CD1c-positive myeloid dendritic cell (primary cell): ENCODE measurements at regions not wholly inside any gene's neighbourhood (a gene's known extent, or its start where the extent isn't known, plus 50 kb on each side); places are given as distances from the start of the nearest gene placed in this dataset.

Experiments used
- DNase-seq: peaks from one replicate; pipeline ENCODE4 v3.0.0-alpha.2; 2016; ENCODE audit errors: extremely low spot score

DNA sequence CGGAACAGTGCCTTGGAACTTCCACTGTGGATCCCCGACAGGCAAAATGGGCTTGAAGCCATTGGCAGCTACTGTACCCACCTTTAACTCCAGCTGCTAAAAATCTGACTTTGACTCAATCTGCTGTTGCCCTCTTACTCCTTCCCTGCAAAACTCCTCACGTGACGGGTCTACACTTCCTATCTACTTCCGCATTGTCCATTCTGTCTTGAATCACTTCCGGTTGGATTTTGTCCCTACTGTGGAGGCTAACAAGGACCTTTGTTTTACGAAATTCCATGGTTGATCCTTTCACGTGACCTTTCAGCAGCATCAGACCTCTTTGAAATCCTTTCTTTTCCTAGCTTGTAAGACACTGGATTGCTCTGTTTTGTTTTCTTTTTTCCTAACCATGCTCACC lies 268.4 kb downstream of the PRDM2 start:
- no peak for DNase-seq

DNA sequence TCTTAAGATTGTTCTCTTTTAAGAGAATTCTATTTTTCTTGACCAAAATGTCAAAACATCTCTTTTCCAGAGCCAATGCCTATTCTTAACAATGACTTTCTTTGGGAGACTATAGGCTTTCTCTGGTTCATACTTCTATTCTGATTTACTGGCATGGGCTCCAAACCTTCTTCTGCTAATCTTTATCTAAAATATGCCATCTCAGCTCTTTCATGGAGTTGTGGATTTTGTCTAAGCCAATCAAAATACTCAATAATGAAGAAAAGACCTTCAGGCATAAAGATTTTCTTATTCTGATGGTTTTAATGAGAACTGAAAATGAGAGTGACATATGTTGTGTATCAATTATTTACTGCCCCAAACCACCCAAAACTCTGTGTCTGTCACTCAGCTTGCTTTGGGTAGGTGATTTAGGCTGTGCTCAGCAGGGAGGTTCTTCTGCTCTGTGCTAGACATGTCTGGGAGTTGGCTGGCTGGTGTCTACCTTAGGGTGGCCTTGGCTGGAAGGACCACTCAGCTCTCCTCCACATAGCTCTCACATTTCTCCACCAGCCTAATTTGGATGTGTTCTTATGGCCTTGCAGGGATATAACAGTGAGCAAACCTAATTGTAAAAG lies 270.8 kb downstream of the PRDM2 start:
- DNase-seq: no peak

DNA sequence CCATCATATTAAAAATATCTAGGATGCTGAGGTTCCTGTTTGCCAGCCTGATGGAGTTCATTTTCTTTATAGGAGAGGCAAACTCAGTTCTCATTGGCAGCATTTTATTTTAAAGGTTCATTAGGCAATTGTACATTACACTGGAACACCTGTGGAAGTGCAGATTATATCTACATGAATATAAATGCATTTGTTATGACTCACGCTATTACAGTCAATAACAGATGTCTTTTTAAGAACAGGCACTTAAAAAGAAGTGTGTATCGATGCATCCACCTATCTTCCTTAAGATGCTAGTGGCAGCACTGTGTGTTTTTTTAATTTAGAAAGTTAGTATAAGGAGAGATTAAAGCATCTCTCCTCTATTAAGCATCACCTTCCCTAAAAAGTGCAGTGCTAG lies 276.5 kb downstream of the PRDM2 start:
- no peak for DNase-seq

DNA sequence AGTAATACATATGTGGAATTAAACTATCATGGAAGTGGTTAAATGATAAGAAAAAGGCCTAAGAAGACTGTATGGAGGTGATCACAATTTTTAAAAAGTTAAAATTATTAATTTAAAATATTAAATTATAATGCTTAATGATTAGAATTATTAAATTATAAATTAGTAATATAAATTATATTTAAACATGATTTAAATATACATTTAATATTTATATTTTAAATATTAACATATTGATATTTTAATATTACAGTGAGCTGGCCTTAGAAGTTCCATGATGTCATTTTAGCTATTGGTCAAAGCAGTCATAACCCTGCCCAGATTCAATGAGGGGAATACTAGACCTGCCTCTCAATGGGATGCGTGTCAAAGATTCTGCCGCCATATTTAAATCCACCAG lies 281.2 kb downstream of the PRDM2 start:
- DNase-seq: no peak

DNA sequence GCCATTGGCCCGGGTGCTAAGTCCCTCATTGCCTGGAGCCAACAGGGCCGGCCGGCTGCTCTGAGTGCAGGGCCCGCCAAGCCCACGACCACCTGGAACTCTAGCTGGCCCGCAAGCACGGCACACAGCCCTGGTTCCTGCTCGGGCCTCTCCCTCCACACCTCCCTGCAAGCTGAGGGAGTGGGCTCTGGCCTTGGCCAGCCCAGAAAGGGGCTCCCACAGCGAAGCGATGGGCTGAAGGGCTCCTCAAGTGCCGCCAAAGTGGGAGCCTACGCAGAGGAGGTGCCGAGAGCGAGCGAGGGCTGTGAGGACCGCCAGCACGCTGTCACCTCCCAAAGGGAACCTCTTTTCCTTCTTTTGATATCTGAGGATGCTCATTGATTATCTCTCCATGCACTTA lies 283.4 kb downstream of the PRDM2 start:
- no peak for DNase-seq

DNA sequence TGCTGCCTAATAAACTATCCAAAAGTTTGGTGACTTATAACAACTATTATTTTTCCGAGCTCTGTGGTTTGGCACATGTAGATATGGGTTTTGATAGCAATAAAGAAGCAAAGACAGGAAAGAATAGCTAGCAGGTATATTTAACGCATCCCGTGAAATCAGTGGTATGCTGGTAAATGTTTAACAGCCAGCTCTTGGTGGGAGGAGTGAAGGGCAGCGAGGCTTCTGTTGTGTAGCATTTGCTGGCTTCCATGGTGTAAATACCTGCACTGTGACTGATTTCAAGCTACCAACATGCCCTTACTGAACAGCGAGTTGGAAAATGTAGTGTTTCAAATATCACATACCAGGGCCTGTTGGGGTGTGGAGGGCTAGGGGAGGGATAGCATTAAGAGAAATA lies 291.0 kb downstream of the PRDM2 start:
- no peak for DNase-seq

DNA sequence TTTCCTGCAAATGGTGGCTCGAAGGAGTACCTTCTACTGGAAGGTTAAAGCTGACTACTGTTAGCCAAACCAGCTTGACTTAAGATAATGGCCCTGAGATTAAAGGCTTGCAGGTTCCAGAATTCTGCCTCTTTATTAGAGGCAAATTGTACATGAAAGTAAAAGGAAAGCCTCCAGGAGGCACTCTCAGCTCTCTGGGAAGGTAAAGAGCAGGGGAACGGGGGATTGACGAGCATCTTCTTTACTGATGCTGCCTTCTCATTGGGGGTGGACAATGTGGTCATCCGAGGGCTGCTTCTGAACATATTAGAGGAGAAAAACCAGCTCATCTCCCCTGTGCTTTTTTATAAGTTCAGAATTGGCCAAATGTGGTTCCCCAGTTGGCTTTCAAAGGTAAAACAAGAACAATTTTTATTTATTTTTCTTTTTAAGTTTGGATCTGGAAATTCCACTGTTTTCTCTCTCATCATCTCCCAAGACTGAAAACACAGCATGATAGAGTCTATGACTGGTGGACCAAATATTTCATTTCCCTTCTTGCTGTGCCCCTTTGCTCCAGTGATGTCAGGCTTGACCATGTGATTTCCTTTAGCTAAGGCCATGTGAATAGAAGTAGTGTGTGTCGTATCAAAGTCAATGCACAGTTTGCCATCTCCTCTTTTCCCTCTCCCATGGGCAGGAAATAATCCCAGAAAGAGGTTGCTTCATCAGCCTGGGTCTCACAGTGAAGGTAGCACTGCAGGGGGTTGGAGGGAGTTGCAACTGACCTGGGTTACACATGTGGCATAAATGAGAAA lies 292.7 kb downstream of the PRDM2 start:
- no peak for DNase-seq

DNA sequence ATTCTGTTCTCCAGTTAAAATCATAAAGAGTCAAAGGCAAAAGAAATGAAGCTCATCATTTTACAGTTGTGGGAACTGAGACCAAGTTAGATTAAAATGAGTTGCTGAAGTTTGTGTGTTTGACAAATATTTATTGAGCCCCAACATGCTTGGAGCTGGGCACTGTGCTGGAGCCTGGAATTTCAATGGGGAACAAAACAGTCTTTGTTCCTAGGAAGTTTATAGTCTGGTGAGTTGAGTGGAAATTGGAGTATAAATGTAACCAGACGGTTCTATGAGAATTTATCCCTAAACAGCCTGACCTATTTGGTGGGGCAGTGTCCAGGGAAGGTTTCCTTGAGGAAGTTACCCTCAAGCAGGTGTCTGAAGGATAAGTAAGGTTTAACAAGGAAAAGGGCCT lies 294.4 kb downstream of the PRDM2 start:
- DNase-seq: no peak

DNA sequence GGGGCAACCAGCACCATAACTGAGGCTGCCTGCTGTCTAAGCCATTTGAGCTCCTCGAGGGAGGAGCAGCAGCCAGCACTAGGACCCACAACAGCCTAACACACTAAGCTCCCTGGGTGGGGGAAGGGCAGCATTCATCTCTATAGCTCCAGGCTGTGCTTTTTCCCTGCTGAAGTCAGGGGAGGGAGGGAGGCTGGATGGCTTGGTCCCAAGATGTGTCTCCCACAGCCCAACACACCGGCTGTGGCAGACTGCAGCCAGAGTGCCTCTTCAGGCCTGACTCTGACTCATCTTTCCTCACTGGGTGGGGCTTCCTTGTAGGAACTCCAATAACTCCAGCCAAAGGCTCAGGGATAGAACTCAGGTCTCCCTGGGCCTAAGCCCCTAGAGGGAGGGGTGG lies 296.3 kb downstream of the PRDM2 start:
- no peak for DNase-seq

DNA sequence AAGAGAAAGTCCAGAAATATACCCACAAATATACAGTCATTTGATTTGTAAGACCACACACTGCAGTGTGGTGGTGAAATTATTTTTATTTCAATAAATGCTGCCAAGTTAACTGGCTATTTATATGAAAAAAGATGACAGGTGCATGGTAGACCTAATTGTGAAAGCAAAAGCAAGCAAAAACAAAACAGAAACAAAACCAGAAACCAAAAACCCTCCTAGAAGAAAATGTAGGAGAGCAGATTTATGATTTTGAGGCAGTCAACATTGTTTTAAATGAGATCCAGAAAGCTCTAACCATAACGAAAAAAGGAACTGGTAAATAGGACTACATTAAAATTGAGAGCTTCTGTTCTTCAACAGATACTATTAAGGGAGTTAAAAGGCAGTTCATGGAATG lies 303.6 kb downstream of the PRDM2 start:
- DNase-seq: no peak

DNA sequence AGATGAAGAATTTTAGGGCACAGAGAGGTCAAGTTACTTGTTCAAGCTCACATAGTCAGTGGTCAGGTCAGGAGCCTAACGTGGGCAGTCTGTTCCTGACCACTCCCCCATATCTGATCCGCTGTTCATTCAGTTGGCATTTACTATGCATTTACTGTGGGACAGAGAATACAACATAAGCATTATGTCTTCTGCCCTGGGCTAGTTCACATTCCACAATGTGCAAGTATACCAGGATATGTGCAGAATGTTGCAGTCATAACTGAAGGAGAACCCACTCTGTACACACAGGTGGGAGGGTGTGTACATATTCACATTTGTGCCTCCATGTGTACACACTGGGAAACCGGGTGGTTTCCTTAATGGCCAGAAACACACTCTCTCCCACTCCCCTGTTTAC lies 309.6 kb downstream of the PRDM2 start:
- no peak for DNase-seq

DNA sequence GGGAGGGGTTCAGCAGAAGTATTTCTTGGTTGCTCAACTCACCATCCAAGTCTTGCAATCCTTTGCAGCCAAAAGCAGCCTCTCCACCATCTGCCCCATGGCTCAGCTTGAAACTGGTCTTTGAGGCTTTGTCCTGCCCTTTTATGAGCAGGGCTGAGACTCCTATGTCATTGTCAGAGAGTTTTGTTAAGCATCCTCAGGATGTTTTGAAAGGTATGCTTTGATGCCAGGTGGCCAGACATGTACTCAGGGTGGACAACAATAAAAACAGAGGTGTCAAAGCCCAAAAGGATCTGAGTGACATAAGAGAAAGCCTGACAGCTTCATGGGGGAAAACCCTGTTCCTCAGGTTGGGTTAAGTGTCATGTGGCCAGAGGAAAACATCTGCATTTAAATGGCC lies 310.5 kb downstream of the PRDM2 start:
- no peak for DNase-seq

DNA sequence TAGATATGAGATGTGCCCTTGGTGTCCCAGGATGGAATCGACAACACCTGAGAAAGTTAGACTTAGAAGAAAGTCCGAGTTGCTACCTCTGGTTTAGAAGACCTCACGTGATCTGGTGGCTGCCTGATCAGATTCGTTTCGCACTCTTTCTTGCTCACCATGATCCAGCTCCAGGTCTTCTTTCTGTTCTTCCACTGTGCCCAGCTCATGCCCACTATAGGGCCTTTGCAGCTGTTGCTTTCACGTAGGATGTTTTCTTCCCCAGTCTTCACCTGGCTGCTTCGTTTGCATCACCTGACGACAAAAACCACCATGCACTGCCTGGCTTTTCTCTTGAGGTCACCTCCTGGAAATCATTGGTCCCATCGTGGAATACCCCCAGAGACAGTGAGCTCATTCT lies 311.1 kb downstream of the PRDM2 start:
- DNase-seq: no peak

DNA sequence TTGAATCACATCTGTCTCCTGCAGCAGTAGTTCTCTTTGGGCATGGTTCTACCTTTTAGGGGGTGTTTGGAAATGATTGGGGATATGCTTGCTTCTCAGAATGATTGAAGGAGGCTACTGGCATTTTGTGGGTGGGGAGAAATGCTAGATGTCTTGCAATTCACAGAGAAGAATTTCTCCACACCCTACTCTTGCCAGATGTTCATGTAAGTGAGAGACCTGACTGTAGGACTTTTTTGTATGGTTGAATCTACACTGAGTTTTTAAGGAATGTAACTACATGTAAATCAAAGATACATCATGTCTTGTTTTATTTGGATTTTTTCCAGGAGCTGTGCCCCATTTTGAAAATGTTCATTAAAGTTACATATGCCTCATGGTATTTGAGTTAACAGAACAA lies 311.9 kb downstream of the PRDM2 start:
- no peak for DNase-seq

DNA sequence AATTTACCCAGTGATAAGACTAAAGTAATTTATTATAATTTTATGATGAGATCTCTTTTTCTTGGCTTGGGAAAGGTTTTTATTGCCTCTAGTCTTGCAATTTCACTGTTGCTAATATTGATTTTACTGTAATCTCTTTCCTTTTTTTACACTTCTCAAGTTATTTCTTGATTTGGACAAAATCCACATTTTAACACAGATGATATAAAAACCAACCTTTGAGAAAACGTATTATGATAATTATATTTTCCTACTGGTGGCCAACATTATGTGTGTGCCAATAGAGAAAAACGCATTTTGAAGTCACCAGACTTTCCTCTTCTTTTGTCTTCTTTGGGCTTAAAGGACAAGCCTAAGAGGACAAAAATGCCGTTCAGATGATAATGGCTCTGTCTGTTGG lies 314.9 kb downstream of the PRDM2 start:
- DNase-seq: no peak

DNA sequence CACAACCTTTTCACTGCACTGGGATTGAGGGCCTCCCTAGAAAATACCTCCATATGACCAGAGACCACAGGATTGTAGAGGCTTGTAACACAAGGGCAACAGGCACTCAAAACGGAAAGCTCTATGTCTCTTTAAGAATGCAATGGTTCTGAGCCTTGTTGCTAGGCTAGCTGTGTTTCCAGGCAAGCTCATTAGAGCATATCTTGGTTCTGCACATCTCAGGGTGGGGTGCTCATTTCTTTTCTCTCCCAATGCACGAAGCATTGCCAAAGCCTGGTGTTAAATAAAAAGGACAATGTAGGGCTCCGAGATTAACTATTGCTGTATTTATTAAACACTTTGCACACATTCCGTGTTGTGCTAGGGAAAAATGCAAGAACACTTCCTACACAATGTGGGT lies 315.9 kb downstream of the PRDM2 start:
- no peak for DNase-seq

DNA sequence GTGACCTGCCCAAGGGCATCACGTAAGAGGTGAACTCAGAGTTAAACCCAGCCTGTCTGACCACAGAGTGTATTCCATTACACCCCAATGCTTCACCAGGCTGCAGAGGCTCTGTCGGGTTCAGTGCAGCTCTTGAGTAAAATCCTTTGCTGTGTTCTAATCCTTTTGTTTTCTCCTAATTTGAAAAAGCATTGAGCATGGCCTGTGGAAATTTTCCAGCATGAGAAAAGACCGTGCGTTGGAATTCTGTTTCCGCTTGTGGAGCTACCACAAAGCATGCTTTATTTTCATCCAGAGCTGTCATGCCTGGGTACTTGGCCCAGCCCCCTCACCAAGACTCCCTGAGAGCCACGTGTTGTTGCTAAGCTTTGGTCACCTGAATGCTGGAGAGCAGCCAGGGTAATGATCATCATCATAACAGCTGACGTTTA lies 317.6 kb downstream of the PRDM2 start:
- no peak for DNase-seq

DNA sequence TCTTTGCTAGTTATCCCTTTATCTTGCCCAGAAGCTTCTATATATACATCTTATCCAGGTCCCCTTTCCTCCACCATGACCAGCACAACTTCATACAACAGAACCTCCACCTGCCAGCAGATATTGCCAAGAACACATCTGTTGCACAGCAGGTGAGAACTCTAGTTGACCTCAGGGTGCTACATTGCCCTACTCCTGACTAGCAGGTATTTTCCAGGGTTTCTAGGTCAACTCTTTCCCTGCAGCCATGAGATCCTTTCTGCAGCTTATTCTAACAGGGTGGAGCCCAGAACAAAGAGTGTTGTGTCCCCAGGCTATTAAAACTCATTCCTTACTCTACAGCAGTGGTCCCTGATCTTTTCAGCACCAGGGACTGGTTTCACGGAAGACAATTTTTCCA lies 319.5 kb downstream of the PRDM2 start:
- DNase-seq: no peak

DNA sequence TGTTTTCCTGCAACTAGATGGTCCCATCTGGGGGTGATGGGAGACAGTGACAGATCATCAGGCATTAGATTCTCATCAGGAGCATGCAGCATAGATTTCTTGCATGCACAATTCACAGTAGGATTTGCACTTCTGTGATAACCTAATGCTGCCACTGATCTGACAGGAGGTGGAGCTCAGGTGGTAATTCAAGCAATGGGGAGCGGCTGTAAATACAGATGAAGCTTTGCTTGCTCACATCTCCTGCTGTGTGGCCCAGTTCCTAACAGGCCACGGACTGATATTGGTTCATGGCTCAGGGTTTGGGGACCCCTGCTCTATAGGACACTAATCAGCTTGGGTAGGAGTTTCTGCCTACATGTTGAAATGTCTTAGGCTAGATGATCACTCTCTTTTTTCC lies 320.0 kb downstream of the PRDM2 start:
- no peak for DNase-seq

DNA sequence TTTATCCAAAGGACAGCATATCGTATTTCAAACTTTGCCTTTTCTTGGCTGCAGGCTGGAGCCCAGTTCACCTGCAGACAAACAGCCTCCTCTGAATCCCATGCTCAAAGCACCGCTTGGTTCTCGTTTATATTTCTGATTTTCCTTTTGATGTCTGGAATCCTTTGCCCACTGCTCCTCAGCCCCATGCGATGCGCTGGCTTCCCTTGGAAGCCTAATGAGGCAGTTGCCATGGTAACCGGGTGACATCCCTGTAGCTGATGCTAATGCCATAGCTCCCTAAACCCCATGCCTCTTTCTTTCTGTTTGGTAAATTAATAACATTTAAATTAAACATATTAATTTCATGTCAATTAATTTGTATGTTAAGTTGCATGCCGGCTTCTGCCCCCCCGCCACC lies 327.1 kb downstream of the PRDM2 start:
- no peak for DNase-seq

DNA sequence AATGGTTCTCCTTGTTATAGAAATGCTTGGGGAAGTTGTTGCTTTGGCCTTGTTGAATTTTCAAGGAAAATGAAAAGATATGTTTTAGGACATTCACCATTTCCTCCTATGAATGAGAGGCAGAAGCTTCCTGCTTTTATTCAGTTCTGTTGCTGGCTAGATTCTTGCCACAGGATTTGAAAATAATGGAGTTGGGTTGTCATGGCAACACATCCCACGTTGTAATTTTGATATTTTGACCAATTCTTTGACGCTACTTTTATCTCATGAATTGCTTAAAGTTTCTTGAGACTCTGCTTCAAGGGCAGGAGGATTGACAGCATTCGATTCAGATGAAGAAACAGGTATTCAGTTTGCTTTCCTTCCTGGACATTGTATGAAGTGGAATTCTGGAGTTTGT lies 331.5 kb downstream of the PRDM2 start:
- no peak for DNase-seq

DNA sequence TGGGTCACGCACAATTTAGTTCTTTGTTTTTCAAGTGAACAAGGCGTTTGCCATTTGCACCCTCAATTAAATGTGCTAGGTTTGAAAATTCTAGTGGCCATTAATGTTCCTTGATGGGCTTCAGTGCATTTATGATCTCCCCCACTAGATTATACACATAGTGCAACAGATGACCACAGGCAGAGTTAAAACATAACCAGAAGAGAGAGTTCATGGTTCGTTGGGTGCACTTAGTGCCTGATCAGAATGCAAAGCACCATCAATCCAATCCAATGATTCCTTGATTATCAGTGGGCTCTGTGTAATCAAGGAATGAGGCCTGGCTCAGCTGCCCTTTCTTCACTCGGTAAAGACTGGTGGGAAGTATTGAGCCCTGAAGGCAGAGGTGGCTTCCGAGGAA lies 334.5 kb downstream of the PRDM2 start:
- no peak for DNase-seq

DNA sequence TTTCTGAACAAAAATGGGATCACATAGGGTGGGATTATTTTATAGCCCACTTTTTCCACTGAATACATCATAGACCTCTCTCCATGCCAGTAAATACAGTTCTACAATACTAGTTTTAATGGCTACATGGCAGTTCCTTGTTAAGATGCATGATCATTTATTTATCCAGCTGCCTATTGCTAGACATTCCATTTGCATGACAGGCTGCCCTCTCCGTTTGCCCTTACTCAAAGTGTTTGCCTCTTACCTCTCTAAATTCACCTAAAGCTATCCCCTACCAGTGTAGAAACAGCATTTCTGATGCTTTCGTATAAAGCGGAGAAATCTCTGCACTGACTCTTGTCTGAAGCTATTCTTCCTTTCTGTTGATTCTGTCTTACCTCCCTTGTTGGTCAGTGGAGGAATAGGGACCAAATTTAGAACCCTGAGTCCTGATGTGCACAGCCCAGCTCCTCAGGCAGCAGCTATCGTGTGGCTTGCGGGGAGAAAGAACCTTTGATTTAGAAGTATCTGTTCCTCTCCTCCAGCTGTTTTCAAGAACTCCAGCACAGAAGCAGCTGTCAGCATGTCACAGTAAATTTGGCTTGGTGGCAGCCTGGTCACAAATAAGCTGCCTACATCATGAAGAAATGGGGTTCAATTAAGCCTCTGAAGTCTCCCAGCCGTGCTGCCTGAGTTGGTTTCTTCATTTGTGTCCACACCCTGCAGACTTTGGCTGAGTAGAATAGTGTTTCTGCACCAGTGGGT lies 337.3 kb downstream of the PRDM2 start:
- DNase-seq: no peak
